ENCODE measurements at regions not wholly inside any gene's neighbourhood (a gene's known extent, or its start where the extent isn't known, plus 50 kb on each side); places are given as distances from the start of the nearest gene placed in this dataset.

- TF ChIP-seq EZH2 (IDR thresholded peaks at IDR 0.05; ENCODE audit: low read length) (no peak), CTCF (optimal IDR thresholded peaks at IDR 0.05 in 1 of 3, IDR thresholded peaks at IDR 0.05 in 1 of 3, conservative IDR thresholded peaks at IDR 0.05 in 1 of 3; ENCODE audit: extremely low read depth in 1 of 3, insufficient read depth in 2 of 3, low read length in 3 of 3) (no peak)
These were observed 951.8 kb downstream of the SLC6A15 start for GRCh38 chr12:83960767-83961166.

Data from keratinocyte (primary cell).